ENCODE measurements at regions not wholly inside any gene's neighbourhood (a gene's known extent, or its start where the extent isn't known, plus 50 kb on each side); places are given as distances from the start of the nearest gene placed in this dataset.
A peak's percentile ranks its signal among the peaks of the same experiment; 100 is the strongest.
"Not testable (repeated sequence)": the region's sequence is repeated elsewhere in the genome, so short reads cannot be mapped to it uniquely, and the experiment has no call there.

DNA sequence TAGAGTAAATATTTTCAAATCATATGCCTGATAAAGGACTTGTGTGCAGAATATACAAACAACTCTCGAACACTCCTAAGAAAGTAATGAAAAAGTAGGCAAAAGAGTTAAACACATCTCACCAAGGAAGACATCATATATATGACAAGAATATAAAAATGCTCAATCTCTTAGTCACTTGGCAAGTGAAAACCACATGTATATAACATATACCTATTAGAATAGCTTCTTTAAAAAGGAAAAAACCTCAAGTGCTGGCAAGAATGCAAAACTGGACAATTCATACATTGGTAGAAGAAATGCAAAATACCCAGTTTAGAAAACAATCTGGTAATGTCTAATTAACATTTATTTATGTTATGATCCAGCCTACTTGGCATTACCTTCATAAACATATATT, 146.6 kb upstream of the DGKB start:
- DNase-seq (ENCODE audit: low spot score): no peak

GRCh38 chr7:15046861-15047260, 144.3 kb upstream of the DGKB start:
- no peak for DNase-seq (ENCODE audit: low spot score)

- no peak for DNase-seq (ENCODE audit: low spot score)
These were observed 141.4 kb upstream of the DGKB start for GRCh38 chr7:15043931-15044330.

DNA sequence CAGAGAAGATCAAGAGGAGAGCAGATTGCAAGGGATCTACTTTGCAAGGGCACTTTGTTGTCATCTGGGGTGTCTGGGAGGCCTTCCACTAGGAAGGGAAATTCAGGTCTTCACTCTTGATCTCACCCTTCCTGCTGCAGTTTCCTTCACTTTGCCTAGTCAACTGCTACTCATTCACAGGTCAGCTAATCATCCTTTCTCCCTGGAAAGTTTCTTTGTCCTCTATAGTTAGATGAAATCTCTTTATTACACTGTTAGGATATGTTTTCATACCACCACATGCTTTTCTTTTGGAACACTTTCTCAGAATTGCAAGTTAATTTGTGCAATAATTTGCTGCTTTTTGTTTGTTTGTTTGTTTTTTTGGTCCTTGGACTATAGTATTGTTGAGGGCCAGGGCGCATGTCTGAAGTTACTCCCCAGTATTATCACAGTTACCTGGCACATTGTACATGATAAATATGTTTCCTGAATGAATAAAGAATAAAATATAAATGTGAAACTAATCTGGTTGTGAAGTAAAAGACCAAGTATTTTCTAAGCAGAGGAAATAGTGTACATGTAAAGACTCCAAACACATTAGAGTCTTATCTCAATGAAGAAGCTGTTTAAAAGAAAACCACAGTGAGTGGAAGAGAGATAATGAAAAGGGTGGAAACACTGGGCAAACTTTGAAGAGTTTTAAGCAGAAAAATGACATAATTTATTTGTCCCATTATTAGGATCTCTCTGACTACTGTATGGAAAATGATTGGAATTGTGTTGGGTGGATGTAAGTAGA, 139.9 kb upstream of the DGKB start:
- no peak for DNase-seq (ENCODE audit: low spot score)

- DNase-seq (ENCODE audit: low spot score): no peak
These were observed 138.7 kb upstream of the DGKB start for GRCh38 chr7:15041226-15041625.

DNA sequence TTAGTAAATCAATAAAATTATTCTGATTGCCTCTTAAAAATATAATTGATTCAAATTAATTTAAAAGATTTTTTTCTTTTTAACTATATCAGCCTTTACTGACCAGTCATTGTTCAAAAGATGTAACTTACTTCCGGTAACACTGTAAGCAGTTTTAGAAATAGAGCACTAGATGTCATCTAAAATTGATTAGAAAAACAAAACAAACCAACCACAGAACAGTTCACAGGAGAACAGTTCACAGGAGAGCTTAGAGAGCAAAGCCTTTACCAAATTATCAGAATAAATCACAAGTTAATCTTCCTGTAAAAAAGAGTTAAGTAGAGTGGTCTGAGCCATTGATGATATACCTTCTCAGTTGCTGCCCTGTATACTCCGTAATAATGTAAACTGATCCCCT, 133.3 kb upstream of the DGKB start:
- no peak for DNase-seq (ENCODE audit: low spot score)

GRCh38 chr7:15033039-15033438, 130.5 kb upstream of the DGKB start:
- no peak for DNase-seq (ENCODE audit: low spot score)

DNA sequence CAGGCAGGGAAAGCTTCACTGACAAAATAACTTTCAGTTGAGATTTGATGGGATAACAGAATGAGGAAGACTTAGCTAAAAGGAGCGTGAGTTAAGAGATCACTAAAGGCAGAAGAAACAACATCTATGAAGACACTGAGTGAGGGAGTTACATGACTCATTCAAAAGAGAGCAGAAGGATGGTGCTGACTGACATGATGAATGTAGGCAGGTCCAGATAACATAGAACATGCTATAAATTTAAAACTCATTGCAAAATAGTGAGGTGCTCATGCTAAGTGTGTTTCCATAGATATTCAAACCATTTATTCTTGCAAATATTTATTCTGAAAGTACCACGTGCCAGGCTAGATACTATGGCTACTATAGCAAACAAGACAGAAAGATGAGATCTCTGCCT, 116.4 kb upstream of the DGKB start:
- no peak for DNase-seq (ENCODE audit: low spot score)

GRCh38 chr7:15016766-15017165, 114.2 kb upstream of the DGKB start:
- no peak for DNase-seq (ENCODE audit: low spot score)

- DNase-seq (ENCODE audit: low spot score): no peak
These were observed 113.7 kb upstream of the DGKB start for GRCh38 chr7:15016315-15016667.

- DNase-seq (ENCODE audit: low spot score): peak; percentile 66
These were observed 113.2 kb upstream of the DGKB start for GRCh38 chr7:15015545-15016314.

- no peak for DNase-seq (ENCODE audit: low spot score)
These were observed 109.6 kb upstream of the DGKB start for GRCh38 chr7:15012135-15012534.

- no peak for DNase-seq (ENCODE audit: low spot score)
These were observed 108.7 kb upstream of the DGKB start for GRCh38 chr7:15011289-15011688.

GRCh38 chr7:15007507-15007906, 105.0 kb upstream of the DGKB start:
- peak; percentile 37 for DNase-seq (ENCODE audit: low spot score)

DNA sequence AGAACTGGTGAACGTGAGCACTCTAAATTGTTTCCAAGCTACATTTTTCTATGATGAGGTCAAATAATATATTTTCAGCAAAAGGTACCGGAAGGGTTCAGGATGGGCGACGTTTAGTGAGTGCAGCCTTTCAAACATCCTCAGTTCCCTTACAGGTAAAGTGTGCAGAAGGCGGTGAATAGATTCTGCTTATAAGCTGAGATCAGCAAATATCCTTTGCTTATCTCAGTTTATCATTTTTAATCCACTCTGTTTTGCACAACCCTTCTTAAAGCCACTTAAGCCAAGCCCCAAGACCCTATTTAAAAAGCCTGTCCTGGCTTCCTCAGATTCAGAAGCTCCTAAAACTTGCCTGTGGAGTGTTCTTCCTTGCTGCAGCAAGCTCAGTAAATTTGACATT, 103.1 kb upstream of the DGKB start:
- no peak for DNase-seq (ENCODE audit: low spot score)

- DNase-seq (ENCODE audit: low spot score): no peak
These were observed 97.6 kb upstream of the DGKB start for GRCh38 chr7:15000157-15000556.

DNA sequence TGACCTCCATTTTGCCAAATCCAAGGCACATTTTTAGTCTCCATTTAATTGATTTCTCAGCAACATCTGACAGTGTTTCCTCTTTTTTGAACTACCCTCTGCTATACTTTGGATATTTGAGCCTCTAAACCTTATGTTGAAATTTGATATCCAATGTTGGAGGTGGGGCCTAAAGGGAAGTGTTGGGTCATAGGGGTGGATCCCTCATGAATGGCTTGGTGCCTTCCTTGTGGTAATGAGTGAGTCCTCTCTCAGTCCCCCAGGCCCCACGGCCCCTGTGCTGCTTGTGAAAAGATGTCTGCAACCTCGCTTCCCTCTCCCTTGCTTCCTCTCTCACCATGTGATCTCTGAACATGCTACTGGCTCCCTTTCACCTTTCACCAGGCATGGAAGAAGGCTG, 96.8 kb upstream of the DGKB start:
- no peak for DNase-seq (ENCODE audit: low spot score)

- peak; percentile 2 for DNase-seq (ENCODE audit: low spot score)
These were observed 93.2 kb upstream of the DGKB start for GRCh38 chr7:14995774-14996173.

DNA sequence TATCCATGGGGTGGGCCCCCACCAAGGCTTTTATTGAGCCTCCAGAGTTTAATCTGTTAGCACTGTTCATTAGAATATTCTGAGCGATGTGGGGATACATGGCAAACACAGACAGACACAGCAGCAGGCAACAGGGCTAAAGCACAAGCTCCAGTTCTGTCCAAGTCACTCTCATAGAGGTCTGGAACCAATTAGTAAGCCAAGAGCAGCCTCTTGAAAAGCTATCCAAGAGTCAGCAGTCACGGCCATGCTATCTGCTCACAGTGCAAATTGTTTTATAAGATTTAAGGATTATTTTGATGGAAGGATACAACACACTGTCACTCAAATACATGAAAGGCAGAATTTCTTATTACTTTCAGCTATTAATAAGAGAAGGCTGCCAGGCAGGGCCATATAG, 86.4 kb upstream of the DGKB start:
- no peak for DNase-seq (ENCODE audit: low spot score)

- no peak for DNase-seq (ENCODE audit: low spot score)
These were observed 76.1 kb upstream of the DGKB start for GRCh38 chr7:14978687-14979086.

- no peak for DNase-seq (ENCODE audit: low spot score)
These were observed 72.1 kb upstream of the DGKB start for GRCh38 chr7:14974688-14975087.

DNA sequence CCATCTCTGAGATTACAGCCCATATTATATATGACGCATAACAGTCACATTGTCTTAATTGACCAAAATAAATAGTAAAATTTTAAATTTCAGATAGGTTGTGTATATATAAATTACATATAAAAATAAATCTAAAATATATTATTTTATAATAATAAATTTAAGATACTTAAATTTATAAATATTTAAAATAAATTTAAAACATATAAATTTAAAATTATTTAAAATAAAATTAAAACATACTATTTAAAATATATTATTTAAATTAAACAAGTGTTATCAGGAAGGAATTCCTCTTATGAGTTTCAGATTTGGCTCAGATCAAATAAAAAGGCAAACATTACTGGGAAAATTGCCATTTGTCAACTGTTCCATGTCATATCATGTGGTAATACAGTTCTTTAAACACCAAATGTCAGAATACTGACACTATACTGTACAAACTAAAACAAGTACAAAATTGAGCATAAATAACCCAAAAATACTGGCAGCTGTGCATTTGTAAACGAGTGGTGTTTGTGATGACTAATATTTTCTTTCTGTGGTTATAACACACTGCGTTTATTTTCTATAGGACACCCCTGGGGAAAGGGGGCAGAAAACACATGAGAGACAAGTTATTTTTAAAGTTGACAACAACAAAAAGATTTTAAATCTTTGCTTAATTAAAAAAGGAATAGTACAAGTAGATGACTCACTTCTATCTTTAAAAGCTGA, 71.3 kb upstream of the DGKB start:
- DNase-seq (ENCODE audit: low spot score): no peak

- not testable (repeated sequence) for DNase-seq (ENCODE audit: low spot score)
These were observed 69.1 kb upstream of the DGKB start for GRCh38 chr7:14971678-14972077.

All from RKO (cell line).